Renal pelvis (tissue), 1 donor: ENCODE measurements at regions not wholly inside any gene's neighbourhood (a gene's known extent, or its start where the extent isn't known, plus 50 kb on each side); places are given as distances from the start of the nearest gene placed in this dataset.

ENCODE experiments used
- DNase-seq: peaks from one replicate; pipeline ENCODE4 v3.0.0-alpha.2; 2013

GRCh38 chr1:70892140-70892539, 155.5 kb downstream of the PTGER3 start:
- no peak for DNase-seq

GRCh38 chr1:70892930-70893329, 154.7 kb downstream of the PTGER3 start:
- no peak for DNase-seq

GRCh38 chr1:70893381-70893780, 154.2 kb downstream of the PTGER3 start:
- no peak for DNase-seq

GRCh38 chr1:70895531-70895930, 152.1 kb downstream of the PTGER3 start:
- no peak for DNase-seq

DNA sequence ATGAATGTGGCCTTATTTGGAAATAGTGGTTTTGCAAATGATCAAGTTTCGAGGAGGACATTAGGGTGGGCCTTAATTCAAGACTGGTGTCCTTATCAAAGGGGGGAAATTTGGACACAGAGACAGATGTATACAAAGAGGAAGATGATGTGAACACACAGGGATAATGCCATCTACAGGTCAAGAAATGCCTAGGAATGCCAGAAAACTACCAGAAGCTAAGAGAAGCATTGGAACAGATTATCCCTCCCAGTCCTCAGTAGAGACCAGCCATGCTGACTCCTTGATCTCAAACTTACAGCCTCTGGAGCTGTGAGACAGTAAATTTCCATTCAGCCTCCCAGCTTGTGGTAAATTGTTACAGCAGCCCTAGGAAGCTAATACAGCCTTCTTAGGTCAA, 151.4 kb downstream of the PTGER3 start:
- no peak for DNase-seq

GRCh38 chr1:70897273-70897672, 150.3 kb downstream of the PTGER3 start:
- DNase-seq: no peak

- DNase-seq: no peak
Measured at GRCh38 chr1:70899735-70900134, 147.9 kb downstream of the PTGER3 start.

DNA sequence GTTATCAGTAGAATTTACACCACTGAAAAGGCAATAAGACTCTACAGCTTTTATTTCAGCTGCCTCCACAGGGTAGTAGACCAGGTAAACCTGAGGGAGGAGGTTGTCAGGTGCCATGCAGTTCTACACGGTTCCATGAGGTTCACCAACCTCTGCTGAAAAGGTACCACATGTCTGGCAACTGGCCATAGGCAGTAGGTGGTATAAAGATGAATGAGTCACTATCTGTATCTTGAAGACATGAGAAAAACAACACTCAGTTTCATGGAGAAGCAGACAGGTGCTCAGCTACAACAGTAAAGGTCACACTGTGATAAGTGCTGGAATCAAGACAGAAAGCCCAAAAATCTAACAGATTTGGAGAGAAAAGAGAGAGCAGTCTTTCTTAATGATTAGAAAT, 145.4 kb downstream of the PTGER3 start:
- DNase-seq: no peak

GRCh38 chr1:70906800-70907199, 140.8 kb downstream of the PTGER3 start:
- no peak for DNase-seq

DNA sequence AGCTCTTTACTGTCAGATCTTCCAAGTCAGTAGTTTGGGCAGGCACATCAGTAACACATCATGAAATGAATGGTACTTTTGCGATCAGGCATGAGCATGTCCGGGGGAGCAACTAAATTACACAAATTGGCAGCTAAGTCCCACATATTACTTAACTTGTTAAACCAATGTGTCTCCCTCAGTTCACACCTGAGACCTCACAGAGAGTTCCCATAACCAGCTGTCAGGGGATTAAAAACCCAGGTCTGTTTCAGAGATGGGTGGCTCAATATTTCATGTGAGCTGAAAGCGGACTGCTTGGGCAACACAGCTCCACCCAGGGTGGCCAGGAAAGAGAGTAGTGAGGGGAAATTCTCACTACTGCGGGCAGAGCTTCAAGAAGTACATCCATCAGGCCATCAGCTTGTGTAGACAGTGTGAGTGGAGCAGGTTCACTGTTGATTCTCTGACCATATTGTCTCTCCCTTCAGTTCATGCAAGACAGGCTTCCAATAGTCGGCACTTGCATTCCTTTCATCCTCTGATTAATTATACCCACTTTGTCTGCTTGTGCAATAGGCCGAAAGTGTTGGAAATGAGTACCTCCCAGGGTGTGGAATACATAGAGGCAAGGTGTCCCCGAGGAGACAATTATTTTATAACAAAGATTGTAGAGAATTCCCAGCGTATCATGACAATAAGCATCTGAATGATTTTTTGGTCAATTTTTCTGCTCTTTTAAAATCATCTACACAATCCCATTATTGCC, 139.9 kb downstream of the PTGER3 start:
- DNase-seq: no peak

DNA sequence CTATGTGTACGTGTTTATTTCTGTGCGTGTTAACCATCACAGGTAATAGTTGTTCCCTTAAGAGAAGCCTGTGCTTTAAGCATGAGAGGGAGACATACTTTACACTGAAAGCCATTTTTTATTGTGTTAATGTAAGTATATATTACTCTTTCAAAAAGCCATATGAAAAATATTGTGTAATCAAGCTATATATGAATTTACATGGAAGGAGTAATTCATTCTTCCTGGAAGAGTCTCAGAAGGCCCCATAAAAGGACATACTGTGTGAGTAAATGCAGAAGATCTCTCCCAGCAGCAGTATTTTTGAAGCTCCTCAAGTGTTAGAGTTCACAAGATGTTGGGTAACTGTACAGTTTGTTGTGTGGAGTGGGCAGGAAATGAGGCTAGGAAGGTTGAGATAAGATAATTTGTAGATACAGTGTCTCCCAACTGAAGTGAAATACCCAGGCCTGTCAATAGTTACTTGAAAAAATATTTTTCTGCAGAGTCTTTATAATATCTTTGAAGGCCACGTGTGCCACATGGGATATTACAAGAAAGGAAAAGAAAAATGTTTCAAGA, 138.3 kb downstream of the PTGER3 start:
- DNase-seq: no peak

DNA sequence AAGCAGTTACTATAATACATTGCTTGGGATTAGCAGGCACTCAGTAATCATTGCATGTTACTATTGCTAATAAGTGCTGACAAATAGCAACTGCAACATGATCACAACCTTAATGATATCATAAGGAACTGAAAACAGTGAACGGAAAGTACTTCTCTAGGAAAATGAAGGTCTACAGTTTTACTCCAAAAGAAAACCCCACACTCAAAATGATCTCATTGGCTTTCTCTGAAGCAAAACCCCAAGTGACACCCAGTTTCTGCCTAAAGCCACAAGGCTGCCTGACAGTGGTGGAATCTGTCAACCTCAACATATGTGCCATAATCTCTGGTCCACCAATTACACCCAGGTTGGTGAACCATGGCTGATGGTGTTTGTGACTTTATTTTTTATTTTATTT, 137.6 kb downstream of the PTGER3 start:
- DNase-seq: no peak

- no peak for DNase-seq
Measured at GRCh38 chr1:70911861-70912260, 135.8 kb downstream of the PTGER3 start.

GRCh38 chr1:70914224-70914623, 133.4 kb downstream of the PTGER3 start:
- DNase-seq: no peak

DNA sequence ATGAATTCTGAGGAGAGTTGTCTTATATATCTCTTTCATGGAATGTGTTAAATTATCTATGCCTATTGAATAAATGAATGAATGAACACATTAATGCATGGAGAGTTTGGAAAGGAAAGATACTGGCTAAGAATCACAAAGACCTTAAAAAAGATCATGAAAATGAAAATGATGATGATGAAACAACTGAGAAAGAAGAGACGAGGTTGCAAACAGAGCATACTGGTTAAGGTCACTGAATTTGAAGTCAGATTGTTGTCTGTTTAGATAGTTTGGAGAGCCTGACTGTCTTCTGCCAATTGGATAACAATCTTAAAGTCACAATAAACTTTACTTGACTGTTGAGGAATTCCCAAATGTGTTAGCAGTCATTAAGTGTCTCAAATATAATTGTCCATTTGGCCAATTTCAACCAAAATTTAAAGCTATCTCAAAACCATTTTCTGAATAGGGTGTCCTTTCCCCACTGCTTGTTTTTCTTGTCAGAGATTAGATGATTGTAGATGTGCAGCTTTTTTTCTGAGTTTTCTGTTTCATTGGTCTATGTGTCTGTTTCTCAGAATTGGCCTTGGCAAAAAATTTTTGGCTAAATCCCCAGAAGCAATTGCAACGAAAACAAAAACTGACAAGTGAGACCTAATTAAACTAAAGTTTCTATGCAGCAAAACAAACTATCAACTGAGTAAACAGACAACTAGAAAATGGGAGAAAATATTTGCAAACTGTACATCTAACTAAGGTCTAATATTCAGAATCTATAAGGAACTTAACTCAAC, 132.2 kb downstream of the PTGER3 start:
- DNase-seq: no peak

DNA sequence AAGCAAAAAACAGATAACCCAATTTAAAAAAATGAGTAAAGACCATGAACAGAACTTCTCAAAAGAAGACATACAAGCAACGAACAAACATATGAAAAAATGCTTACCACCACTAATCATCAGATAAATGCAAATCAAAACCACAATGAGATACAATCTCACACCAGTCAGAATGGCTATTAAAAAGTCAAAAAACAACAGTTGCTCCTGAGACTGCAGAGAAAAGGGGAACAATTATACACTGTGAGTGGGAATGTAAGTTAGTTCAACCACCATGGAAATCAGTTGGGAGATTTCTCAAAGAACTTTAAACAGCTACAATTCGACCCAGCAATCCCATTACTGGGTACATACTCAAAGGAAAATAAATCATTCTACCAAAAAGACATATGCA, 131.6 kb downstream of the PTGER3 start:
- no peak for DNase-seq

DNA sequence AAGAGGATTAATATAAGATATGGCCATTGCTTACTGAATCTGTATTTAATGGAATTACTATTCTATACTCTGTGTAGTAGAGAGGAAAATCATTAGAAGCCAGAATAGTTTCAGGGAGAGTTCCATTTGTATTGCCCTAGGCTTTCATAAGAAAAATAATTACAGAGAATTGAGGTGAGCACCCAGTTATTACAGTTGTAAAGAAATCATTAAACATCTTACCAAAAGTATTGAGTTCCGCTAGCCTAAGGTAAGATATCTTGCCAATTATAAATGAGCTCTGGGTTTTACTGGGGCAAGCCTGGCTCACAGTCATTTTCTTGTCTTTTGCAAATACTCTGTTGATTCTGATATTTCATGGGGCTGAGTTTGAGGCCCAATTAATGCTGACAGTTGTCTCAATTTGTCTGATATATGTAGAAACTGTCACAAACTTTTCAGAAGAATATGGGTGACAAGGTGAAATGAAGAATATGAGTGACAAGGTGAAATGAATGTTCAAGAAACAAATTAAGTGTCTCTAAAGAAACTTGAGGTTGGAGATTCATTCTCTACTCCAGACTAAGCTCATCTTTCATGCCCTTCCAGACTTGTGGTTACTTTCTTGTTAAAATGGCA, 127.8 kb downstream of the PTGER3 start:
- DNase-seq: no peak
